ENCODE measurements at regions not wholly inside any gene's neighbourhood (a gene's known extent, or its start where the extent isn't known, plus 50 kb on each side); places are given as distances from the start of the nearest gene placed in this dataset.

DNA sequence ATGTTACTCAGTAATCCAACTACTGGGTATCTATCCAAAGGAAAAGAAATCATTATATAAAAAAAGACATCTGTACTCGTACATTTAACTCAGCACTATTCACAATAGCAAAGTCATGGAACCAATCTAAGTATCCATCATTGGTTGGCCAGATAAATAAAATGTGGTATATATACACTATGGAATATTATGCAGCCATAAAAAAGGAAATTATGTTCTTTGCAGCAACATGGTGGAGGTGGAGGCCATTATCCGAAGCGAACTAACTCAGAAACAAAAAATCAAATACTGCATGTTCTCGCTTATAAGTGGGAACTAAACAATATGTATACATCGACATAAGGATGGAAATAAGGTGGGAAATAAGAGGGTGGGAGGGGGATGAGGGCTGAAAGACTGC, 56.2 kb upstream of the ANTXRL start:
- no peak for TF ChIP-seq ZNF384 (IDR thresholded peaks at IDR 0.05)
- TF ChIP-seq SUZ12 (IDR thresholded peaks at IDR 0.05) = no peak
- no peak for TF ChIP-seq FOXM1 (IDR thresholded peaks at IDR 0.05; ENCODE audit: borderline replicate concordance)
- no peak for TF ChIP-seq SP1 (IDR thresholded peaks at IDR 0.05)
- no peak for TF ChIP-seq ELF4 (IDR thresholded peaks at IDR 0.05)
- TF ChIP-seq, protein P1, sequence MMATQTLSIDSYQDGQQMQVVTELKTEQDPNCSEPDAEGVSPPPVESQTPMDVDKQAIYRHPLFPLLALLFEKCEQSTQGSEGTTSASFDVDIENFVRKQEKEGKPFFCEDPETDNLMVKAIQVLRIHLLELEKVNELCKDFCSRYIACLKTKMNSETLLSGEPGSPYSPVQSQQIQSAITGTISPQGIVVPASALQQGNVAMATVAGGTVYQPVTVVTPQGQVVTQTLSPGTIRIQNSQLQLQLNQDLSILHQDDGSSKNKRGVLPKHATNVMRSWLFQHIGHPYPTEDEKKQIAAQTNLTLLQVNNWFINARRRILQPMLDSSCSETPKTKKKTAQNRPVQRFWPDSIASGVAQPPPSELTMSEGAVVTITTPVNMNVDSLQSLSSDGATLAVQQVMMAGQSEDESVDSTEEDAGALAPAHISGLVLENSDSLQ (IDR thresholded peaks at IDR 0.05) = no peak
- no peak for TF ChIP-seq CTBP1 (IDR thresholded peaks at IDR 0.05; ENCODE audit: borderline replicate concordance)
- no peak for TF ChIP-seq FOXK2 (IDR thresholded peaks at IDR 0.05)
- TF ChIP-seq ARNT (IDR thresholded peaks at IDR 0.05) = no peak
